Gastrocnemius medialis (tissue), 4 donors: ENCODE measurements at regions not wholly inside any gene's neighbourhood (a gene's known extent, or its start where the extent isn't known, plus 50 kb on each side); places are given as distances from the start of the nearest gene placed in this dataset.

ENCODE experiments used
- ATAC-seq, 2 donors: fragments of 150-250 bp; one replicate each; pipeline ENCODE4 v1.9.1; 2016
- DNase-seq, 2 donors: peaks; one replicate each; pipeline ENCODE4 v3.0.0-alpha.2; 2019
- H3K27ac ChIP-seq, 4 donors: fragments of 200-600 bp; sonication (generic); 1 replicate in 1 of 4; 2 replicates in 3 of 4; pipeline ENCODE4 v1.5.1; 2016 to 2018; ENCODE audit warnings: mild to moderate bottlenecking in 2 of 4, moderate library complexity in 1 of 4
- H3K27me3 ChIP-seq, 3 donors: fragments of 200-600 bp; sonication (generic) in 2 of 3; 1 replicate in 1 of 3; 2 replicates in 2 of 3; pipeline versions ENCODE4 v1.5.1 to v1.6.0; 2016 to 2019; ENCODE audit warnings: mild to moderate bottlenecking in 1 of 3, moderate library complexity in 1 of 3
- H3K36me3 ChIP-seq, 2 donors: fragments of 200-600 bp; sonication (generic) in 1 of 2; one replicate each; pipeline ENCODE4 v1.5.1; 2017 to 2018
- H3K4me1 ChIP-seq, 2 donors: fragments of 200-600 bp; sonication (generic) in 1 of 2; one replicate each; pipeline ENCODE4 v1.5.1; 2016 to 2017; ENCODE audit warnings: mild to moderate bottlenecking in 2 of 2
- H3K4me3 ChIP-seq, 4 donors: fragments of 200-600 bp; sonication (generic) in 3 of 4; 1 replicate in 1 of 4; 2 replicates in 3 of 4; pipeline ENCODE4 v1.5.1; 2016 to 2019; ENCODE audit warnings: mild to moderate bottlenecking in 2 of 4
- H3K9me3 ChIP-seq, 3 donors: fragments of 200-600 bp; sonication (generic) in 2 of 3; 1 replicate in 1 of 3; 2 replicates in 2 of 3; pipeline ENCODE4 v1.5.1; 2016 to 2019
- CTCF ChIP-seq, 5 experiments: fragments of 450-650 bp in 3 of 5; fragments of 200-600 bp in 2 of 5; sonication (generic) in 2 of 5; IDR thresholded peaks in 4 of 5; conservative IDR thresholded peaks in 1 of 5; 1 replicate in 4 of 5; 2 replicates in 1 of 5; pipeline ENCODE4 v1.5.1; 2016 to 2019; ENCODE audit warnings: antibody characterized with exemption in 5 of 5, mild to moderate bottlenecking in 3 of 5, moderate library complexity in 3 of 5
- POLR2A ChIP-seq, 2 donors: fragments of 450-650 bp; IDR thresholded peaks; one replicate each; pipeline ENCODE4 v1.6.1; 2017; ENCODE audit warnings: antibody characterized with exemption in 2 of 2, mild to moderate bottlenecking in 2 of 2, moderate library complexity in 2 of 2
- in situ Hi-C, 4 donors: fragments of 200-750 bp; cut with MboI; loops; one replicate each; pipeline versions ENCODE4 v1.15.0 to v1.8.0; 2017; ENCODE audit warnings: low sequenced_read_pairs in 4 of 4
- intact Hi-C: fragments of 100-400 bp; cut with DNase I; formaldehyde crosslinking; loops from one replicate; pipeline ENCODE4 v1.15.1; 2023; ENCODE audit warnings: low total_unique reads

GRCh38 chr1:163013826-163014600 lies 55.1 kb upstream of the RGS4 start:
- TF ChIP-seq POLR2A (IDR thresholded peaks at IDR 0.05), result no peak
- in situ Hi-C loops, result no loop called here
- Histone ChIP-seq H3K27me3 (no peaks in the 10 kb centered on the region), H3K27ac (no peak overlapping the region), H3K36me3 (no peaks in the 10 kb centered on the region), H3K9me3 (no peaks in the 10 kb centered on the region), H3K4me1 (no peaks in the 10 kb centered on the region), H3K4me3 (no peak overlapping the region)
- intact Hi-C loops, result no loop called here
- ATAC-seq (no peak), DNase-seq (no peak)

GRCh38 chr1:163006051-163006834 lies 62.9 kb upstream of the RGS4 start:
- DNase-seq (no peak), ATAC-seq (no peak)
- TF ChIP-seq POLR2A (IDR thresholded peaks at IDR 0.05) (no peak), CTCF (IDR thresholded peaks at IDR 0.05 in 4 of 5, conservative IDR thresholded peaks at IDR 0.05 in 1 of 5) (no peak)
- intact Hi-C loops, result no loop called here
- in situ Hi-C loops, result no loop called here
- no peaks in the 10 kb centered on the region for H3K27me3 ChIP-seq
- H3K4me1 ChIP-seq, result no peaks in the 10 kb centered on the region
- no peaks in the 10 kb centered on the region for H3K36me3 ChIP-seq
- H3K4me3 ChIP-seq, result no peak overlapping the region
- no peak overlapping the region for H3K27ac ChIP-seq
- no peaks in the 10 kb centered on the region for H3K9me3 ChIP-seq

- Histone ChIP-seq H3K9me3 (no peaks in the 10 kb centered on the region), H3K4me1 (no peaks in the 10 kb centered on the region), H3K27ac (no peak overlapping the region), H3K4me3 (no peak overlapping the region), H3K27me3 (no peaks in the 10 kb centered on the region), H3K36me3 (no peaks in the 10 kb centered on the region)
- DNase-seq, result no peak
- TF ChIP-seq POLR2A (IDR thresholded peaks at IDR 0.05) (no peak), CTCF (IDR thresholded peaks at IDR 0.05 in 4 of 5, conservative IDR thresholded peaks at IDR 0.05 in 1 of 5) (no peak)
- ATAC-seq, result no peak
- in situ Hi-C loops, result no loop called here
- intact Hi-C loops, result no loop called here
Observed at GRCh38 chr1:162997499-162998285, 71.5 kb upstream of the RGS4 start.

GRCh38 chr1:162996261-162996660 lies 72.9 kb upstream of the RGS4 start:
- in situ Hi-C loops, result no loop called here
- TF ChIP-seq POLR2A (IDR thresholded peaks at IDR 0.05) (no peak), CTCF (IDR thresholded peaks at IDR 0.05 in 4 of 5, conservative IDR thresholded peaks at IDR 0.05 in 1 of 5) (no peak)
- H3K36me3 ChIP-seq, result no peaks in the 10 kb centered on the region
- H3K9me3 ChIP-seq, result no peaks in the 10 kb centered on the region
- H3K27me3 ChIP-seq, result no peaks in the 10 kb centered on the region
- no peak overlapping the region for H3K27ac ChIP-seq
- ATAC-seq (no peak), DNase-seq (no peak)
- H3K4me3 ChIP-seq, result no peak overlapping the region
- intact Hi-C loops, result no loop called here
- H3K4me1 ChIP-seq, result no peaks in the 10 kb centered on the region

- in situ Hi-C loops, result no loop called here
- no peak overlapping the region for H3K27ac ChIP-seq
- no peaks in the 10 kb centered on the region for H3K27me3 ChIP-seq
- ATAC-seq (no peak), DNase-seq (no peak)
- TF ChIP-seq POLR2A (IDR thresholded peaks at IDR 0.05) (no peak), CTCF (IDR thresholded peaks at IDR 0.05 in 4 of 5, conservative IDR thresholded peaks at IDR 0.05 in 1 of 5) (no peak)
- no peaks in the 10 kb centered on the region for H3K36me3 ChIP-seq
- H3K4me3 ChIP-seq, result no peak overlapping the region
- intact Hi-C loops, result no loop called here
- no peaks in the 10 kb centered on the region for H3K9me3 ChIP-seq
- H3K4me1 ChIP-seq, result no peaks in the 10 kb centered on the region
Observed at GRCh38 chr1:162994921-162995320, 74.2 kb upstream of the RGS4 start.
